KOPT-K1 (cell line): ENCODE measurements at regions not wholly inside any gene's neighbourhood (a gene's known extent, or its start where the extent isn't known, plus 50 kb on each side); places are given as distances from the start of the nearest gene placed in this dataset.
"Not testable (repeated sequence)": the region's sequence is repeated elsewhere in the genome, so short reads cannot be mapped to it uniquely, and the experiment has no call there.

Experiments
- H3K27ac ChIP-seq: fragments of 200-600 bp; sonication (generic); 2 replicates; pipeline ENCODE4 v1.5.1; 2016; ENCODE audit warnings: antibody characterized with exemption, mild to moderate bottlenecking, low read depth, low read length; ENCODE audit not compliant: poor library complexity, severe bottlenecking
- H3K36me3 ChIP-seq: fragments of 200-600 bp; sonication (generic); 2 replicates; pipeline ENCODE4 v1.5.1; 2017; ENCODE audit warnings: antibody characterized with exemption, mild to moderate bottlenecking, low read length, moderate library complexity; ENCODE audit not compliant: insufficient read depth
- H3K9me3 ChIP-seq: fragments of 200-600 bp; sonication (generic); 2 replicates; pipeline ENCODE4 v1.5.1; 2017; ENCODE audit warnings: antibody characterized with exemption, low read length, mild to moderate bottlenecking; ENCODE audit not compliant: insufficient read depth, poor library complexity, severe bottlenecking

GRCh38 chr6:6997263-6998193, 110.2 kb upstream of the RREB1 start:
- Histone ChIP-seq H3K9me3 (no peaks in the 10 kb centered on the region), H3K27ac (no peak overlapping the region), H3K36me3 (no peaks in the 10 kb centered on the region)

GRCh38 chr6:6998194-6998569, 109.6 kb upstream of the RREB1 start:
- H3K9me3 ChIP-seq: no peaks in the 10 kb centered on the region
- no peaks in the 10 kb centered on the region for H3K36me3 ChIP-seq
- no peak overlapping the region for H3K27ac ChIP-seq

- Histone ChIP-seq H3K9me3 (no peaks in the 10 kb centered on the region), H3K27ac (no peak overlapping the region), H3K36me3 (no peaks in the 10 kb centered on the region)
Observed at GRCh38 chr6:7000825-7001777, 106.7 kb upstream of the RREB1 start.

GRCh38 chr6:7003041-7003440, 104.7 kb upstream of the RREB1 start:
- H3K36me3 ChIP-seq: no peaks in the 10 kb centered on the region
- H3K9me3 ChIP-seq: no peaks in the 10 kb centered on the region
- H3K27ac ChIP-seq: no peak overlapping the region

GRCh38 chr6:7004581-7005297, 103.0 kb upstream of the RREB1 start:
- no peak overlapping the region for H3K27ac ChIP-seq
- H3K9me3 ChIP-seq: no peaks in the 10 kb centered on the region
- H3K36me3 ChIP-seq: no peaks in the 10 kb centered on the region

GRCh38 chr6:7006515-7007191, 101.1 kb upstream of the RREB1 start:
- no peak overlapping the region for H3K27ac ChIP-seq
- no peaks in the 10 kb centered on the region for H3K36me3 ChIP-seq
- H3K9me3 ChIP-seq: no peaks in the 10 kb centered on the region

- H3K9me3 ChIP-seq: no peaks in the 10 kb centered on the region
- no peaks in the 10 kb centered on the region for H3K36me3 ChIP-seq
- no peak overlapping the region for H3K27ac ChIP-seq
Observed at GRCh38 chr6:7008451-7008988, 99.2 kb upstream of the RREB1 start.

GRCh38 chr6:7016226-7016625, 91.5 kb upstream of the RREB1 start:
- Histone ChIP-seq H3K36me3 (no peaks in the 10 kb centered on the region), H3K9me3 (no peaks in the 10 kb centered on the region), H3K27ac (no peak overlapping the region)

GRCh38 chr6:7021301-7021700, 86.5 kb upstream of the RREB1 start:
- Histone ChIP-seq H3K27ac (no peak overlapping the region), H3K9me3 (no peaks in the 10 kb centered on the region), H3K36me3 (no peaks in the 10 kb centered on the region)

GRCh38 chr6:7025861-7026260, 81.9 kb upstream of the RREB1 start:
- Histone ChIP-seq H3K9me3 (no peaks in the 10 kb centered on the region), H3K36me3 (no peaks in the 10 kb centered on the region), H3K27ac (no peak overlapping the region)

- H3K27ac ChIP-seq, H3K9me3 ChIP-seq, H3K36me3 ChIP-seq: not testable (repeated sequence)
Observed at GRCh38 chr6:7028963-7029362, 78.8 kb upstream of the RREB1 start.

GRCh38 chr6:7030968-7031367, 76.8 kb upstream of the RREB1 start:
- H3K36me3 ChIP-seq, H3K9me3 ChIP-seq, H3K27ac ChIP-seq: not testable (repeated sequence)

- Histone ChIP-seq H3K27ac (no peak overlapping the region), H3K36me3 (no peaks in the 10 kb centered on the region), H3K9me3 (no peaks in the 10 kb centered on the region)
Observed at GRCh38 chr6:7033202-7033601, 74.6 kb upstream of the RREB1 start.

- Histone ChIP-seq H3K9me3 (no peaks in the 10 kb centered on the region), H3K36me3 (no peaks in the 10 kb centered on the region), H3K27ac (no peak overlapping the region)
Observed at GRCh38 chr6:7034055-7034454, 73.7 kb upstream of the RREB1 start.
